CD14-positive monocyte (primary cell): ENCODE measurements at regions not wholly inside any gene's neighbourhood (a gene's known extent, or its start where the extent isn't known, plus 50 kb on each side); places are given as distances from the start of the nearest gene placed in this dataset.

ENCODE experiments used
- DNase-seq, 3 donors: peaks; one replicate each; pipeline ENCODE4 v3.0.0-alpha.2; 2011 to 2022
- H2AFZ ChIP-seq: 2 replicates; pipeline ENCODE4 v1.6.0; 2012; ENCODE audit warnings: mild to moderate bottlenecking, low read depth, low read length, inconsistent platforms; ENCODE audit not compliant: insufficient read depth, poor library complexity, severe bottlenecking
- H3K27ac ChIP-seq, 2 donors: 1 replicate in 1 of 2; 2 replicates in 1 of 2; pipeline ENCODE4 v1.5.1; 2012 to 2013; ENCODE audit warnings: low read length in 2 of 2, control low read depth in 1 of 2, inconsistent platforms in 1 of 2, low read depth in 1 of 2, mild to moderate bottlenecking in 1 of 2
- H3K27me3 ChIP-seq, 2 donors: one replicate each; pipeline versions ENCODE4 v1.6.0 to v1.6.1; 2011 to 2013; ENCODE audit warnings: low read length in 2 of 2; ENCODE audit not compliant: control insufficient read depth in 2 of 2, insufficient read depth in 2 of 2
- H3K36me3 ChIP-seq, 2 donors: replicated peaks in 1 of 2; 1 replicate in 1 of 2; 2 replicates in 1 of 2; pipeline versions ENCODE4 v1.5.1 to v1.6.1; 2012 to 2013; ENCODE audit warnings: low read length in 2 of 2, control low read depth in 1 of 2, inconsistent platforms in 1 of 2, mild to moderate bottlenecking in 1 of 2; ENCODE audit not compliant: insufficient read depth in 2 of 2, control insufficient read depth in 1 of 2
- H3K4me1 ChIP-seq, 2 donors: 1 replicate in 1 of 2; 2 replicates in 1 of 2; pipeline versions ENCODE4 v1.5.1 to v1.6.1; 2012 to 2013; ENCODE audit warnings: low read length in 2 of 2, control low read depth in 1 of 2, inconsistent platforms in 1 of 2, mild to moderate bottlenecking in 1 of 2, moderate library complexity in 1 of 2; ENCODE audit not compliant: insufficient read depth in 2 of 2, control insufficient read depth in 1 of 2
- H3K4me2 ChIP-seq: replicated peaks from 2 replicates; pipeline ENCODE3; 2012; ENCODE audit warnings: low read length, moderate library complexity, mild to moderate bottlenecking; ENCODE audit not compliant: poor library complexity, severe bottlenecking; ENCODE audit errors: extremely low read depth
- H3K4me3 ChIP-seq, 3 experiments: fragments of 200-600 bp in 1 of 3; sonication (generic) in 1 of 3; replicated peaks in 1 of 3; 1 replicate in 2 of 3; 2 replicates in 1 of 3; pipeline ENCODE4 v1.5.1; 2011 to 2013; ENCODE audit warnings: low read length in 3 of 3, mild to moderate bottlenecking in 3 of 3, control low read depth in 2 of 3, low read depth in 2 of 3, inconsistent platforms in 1 of 3, moderate library complexity in 1 of 3
- H3K79me2 ChIP-seq: 2 replicates; pipeline ENCODE4 v1.6.0; 2012; ENCODE audit warnings: mild to moderate bottlenecking, control low read depth, inconsistent platforms, low read length, moderate library complexity; ENCODE audit not compliant: insufficient read depth
- H3K9ac ChIP-seq: 2 replicates; pipeline ENCODE4 v1.6.0; 2017; ENCODE audit warnings: low read length, mild to moderate bottlenecking; ENCODE audit not compliant: insufficient read depth, poor library complexity, severe bottlenecking
- H3K9me3 ChIP-seq, 2 donors: replicated peaks in 1 of 2; 1 replicate in 1 of 2; 2 replicates in 1 of 2; pipeline versions ENCODE4 v1.5.1 to v1.6.1; 2012 to 2013; ENCODE audit warnings: low read length in 2 of 2, control low read depth in 1 of 2; ENCODE audit not compliant: control insufficient read depth in 1 of 2, insufficient read depth in 1 of 2
- H4K20me1 ChIP-seq: 2 replicates; pipeline ENCODE4 v1.6.0; 2012; ENCODE audit warnings: mild to moderate bottlenecking, low read length, control low read depth, moderate library complexity; ENCODE audit not compliant: insufficient read depth
- H3K27ac Mint-ChIP-seq, 7 donors: one replicate each; pipeline ENCODE4 v1.8.0; 2020; ENCODE audit warnings: mild to moderate bottlenecking in 7 of 7, mixed read lengths in 7 of 7, moderate library complexity in 6 of 7, inconsistent platforms in 2 of 7
- H3K27me3 Mint-ChIP-seq, 3 donors: one replicate each; pipeline ENCODE4 v1.8.0; 2021 to 2022; ENCODE audit warnings: low read depth in 3 of 3, mild to moderate bottlenecking in 3 of 3, mixed read lengths in 3 of 3, moderate library complexity in 3 of 3, inconsistent platforms in 1 of 3
- H3K36me3 Mint-ChIP-seq, 2 donors: one replicate each; pipeline ENCODE4 v1.8.0; 2020; ENCODE audit warnings: mixed read lengths in 2 of 2, inconsistent platforms in 1 of 2, mild to moderate bottlenecking in 1 of 2
- H3K4me1 Mint-ChIP-seq: one replicate; pipeline ENCODE4 v1.8.0; 2020; ENCODE audit warnings: mild to moderate bottlenecking, mixed read lengths
- H3K4me3 Mint-ChIP-seq, 2 donors: one replicate each; pipeline ENCODE4 v1.8.0; 2020; ENCODE audit warnings: mild to moderate bottlenecking in 2 of 2, mixed read lengths in 2 of 2, moderate library complexity in 1 of 2
- H3K9me3 Mint-ChIP-seq, 7 donors: one replicate each; pipeline ENCODE4 v1.8.0; 2020 to 2022; ENCODE audit warnings: mixed read lengths in 7 of 7, mild to moderate bottlenecking in 6 of 7, moderate library complexity in 6 of 7, inconsistent platforms in 2 of 7
- WGBS: methylation state at CpG from one replicate; pipeline ENCODE4 v1.1.5; 2013; ENCODE audit warnings: missing lambda C conversion rate; ENCODE audit not compliant: insufficient coverage; 5-methylcytosine and 5-hydroxymethylcytosine counted together
- intact Hi-C, 2 donors: fragments of 100-400 bp; cut with micrococcal nuclease; formaldehyde crosslinking; loops; one replicate each; pipeline versions ENCODE4 v1.15.0 to v1.15.1; 2023
- TF ChIP-seq, protein P1 (sequence below): fragments of 200-600 bp; IDR thresholded peaks from one replicate; pipeline ENCODE4 v1.8.0; 2022; ENCODE audit warnings: antibody characterized with exemption, mild to moderate bottlenecking

DNA sequence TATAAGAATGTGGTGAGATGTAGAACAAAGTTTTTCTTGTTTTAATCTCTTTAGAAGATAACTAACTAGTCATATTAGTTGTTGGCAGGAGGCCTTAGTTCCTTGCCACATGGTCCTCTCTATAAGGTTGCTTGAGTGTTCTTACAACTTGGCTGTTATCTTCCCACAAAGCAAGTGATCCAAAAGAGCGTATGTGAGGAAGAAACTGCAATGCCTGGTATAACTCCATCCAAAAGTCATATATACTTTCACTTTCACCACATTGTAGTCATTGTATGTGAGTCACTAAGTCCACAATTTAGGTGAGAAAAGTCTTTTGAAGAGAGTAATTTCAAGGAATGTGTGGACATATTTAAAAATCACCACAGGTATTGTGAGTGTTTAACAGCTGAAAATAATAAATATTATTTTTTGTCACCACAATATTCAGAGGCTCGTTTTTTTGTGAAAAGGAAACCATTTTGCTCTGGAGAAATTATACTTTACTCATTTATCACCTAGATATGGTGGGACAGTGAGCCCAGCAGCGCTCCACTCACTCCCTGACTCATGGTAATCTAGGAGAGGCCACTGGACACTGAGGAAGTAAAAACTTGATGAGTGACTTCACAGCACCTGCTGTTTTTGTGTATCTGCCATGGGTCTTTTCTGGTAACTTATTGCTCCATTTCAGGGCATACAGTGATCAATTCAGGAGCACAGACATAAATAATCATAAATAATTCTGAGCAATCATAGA is 369.4 kb upstream of the NDST3 start:
- intact Hi-C loops, result no loop called here

DNA sequence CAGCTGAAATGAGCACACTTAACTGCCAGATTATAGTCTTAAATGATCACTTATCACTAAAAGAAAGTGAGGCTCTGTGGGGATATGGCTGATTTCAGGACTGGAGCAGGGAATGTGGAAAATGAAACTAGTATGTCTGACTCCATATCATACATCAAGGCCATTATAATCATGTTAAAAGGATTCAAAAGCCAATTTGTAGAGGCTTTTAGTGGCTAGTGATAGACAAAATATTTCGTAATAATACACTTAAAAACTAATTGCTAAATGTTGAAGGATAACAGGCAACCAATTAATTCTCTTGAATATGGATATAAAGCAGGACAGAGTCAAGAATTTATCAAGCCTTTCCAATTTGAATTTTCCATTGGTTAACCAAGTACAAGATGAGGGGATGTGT is 358.1 kb upstream of the NDST3 start:
- H3K4me1 ChIP-seq, result no peaks in the 10 kb centered on the region
- no peaks in the 10 kb centered on the region for H4K20me1 ChIP-seq
- intact Hi-C loops, result no loop called here
- H2AFZ ChIP-seq, result no peak overlapping the region
- no peaks in the 10 kb centered on the region for H3K4me1 Mint-ChIP-seq
- no peak overlapping the region for H3K9ac ChIP-seq
- H3K4me3 ChIP-seq, result no peak overlapping the region
- no peaks in the 10 kb centered on the region for H3K79me2 ChIP-seq
- H3K4me2 ChIP-seq, result no peak overlapping the region
- H3K27me3 ChIP-seq, result no peaks in the 10 kb centered on the region
- H3K4me3 Mint-ChIP-seq, result no peak overlapping the region
- H3K27ac ChIP-seq, result no peak overlapping the region
- no peaks in the 10 kb centered on the region for H3K36me3 Mint-ChIP-seq
- TF ChIP-seq, protein P1, sequence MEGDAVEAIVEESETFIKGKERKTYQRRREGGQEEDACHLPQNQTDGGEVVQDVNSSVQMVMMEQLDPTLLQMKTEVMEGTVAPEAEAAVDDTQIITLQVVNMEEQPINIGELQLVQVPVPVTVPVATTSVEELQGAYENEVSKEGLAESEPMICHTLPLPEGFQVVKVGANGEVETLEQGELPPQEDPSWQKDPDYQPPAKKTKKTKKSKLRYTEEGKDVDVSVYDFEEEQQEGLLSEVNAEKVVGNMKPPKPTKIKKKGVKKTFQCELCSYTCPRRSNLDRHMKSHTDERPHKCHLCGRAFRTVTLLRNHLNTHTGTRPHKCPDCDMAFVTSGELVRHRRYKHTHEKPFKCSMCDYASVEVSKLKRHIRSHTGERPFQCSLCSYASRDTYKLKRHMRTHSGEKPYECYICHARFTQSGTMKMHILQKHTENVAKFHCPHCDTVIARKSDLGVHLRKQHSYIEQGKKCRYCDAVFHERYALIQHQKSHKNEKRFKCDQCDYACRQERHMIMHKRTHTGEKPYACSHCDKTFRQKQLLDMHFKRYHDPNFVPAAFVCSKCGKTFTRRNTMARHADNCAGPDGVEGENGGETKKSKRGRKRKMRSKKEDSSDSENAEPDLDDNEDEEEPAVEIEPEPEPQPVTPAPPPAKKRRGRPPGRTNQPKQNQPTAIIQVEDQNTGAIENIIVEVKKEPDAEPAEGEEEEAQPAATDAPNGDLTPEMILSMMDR, result no peak
- H3K36me3 ChIP-seq, result no peaks in the 10 kb centered on the region
- H3K27me3 Mint-ChIP-seq, result no peaks in the 10 kb centered on the region
- no peak overlapping the region for H3K27ac Mint-ChIP-seq
- DNase-seq, result no peak
- no CpG with 5 or more reads among the region's 1 CpG for WGBS
- H3K9me3 ChIP-seq, result peaks cover 0 to 6% of the 10 kb centered on the region in 2 donors
- peaks cover 0 to 9% (median 1%) of the 10 kb centered on the region in 7 donors for H3K9me3 Mint-ChIP-seq

More for the DNA sequence above, 369.4 kb upstream of the NDST3 start:
- Histone ChIP-seq H3K79me2 (no peaks in the 10 kb centered on the region), H3K4me1 (no peaks in the 10 kb centered on the region), H3K27me3 (no peaks in the 10 kb centered on the region), H3K9ac (no peak overlapping the region), H3K36me3 (no peaks in the 10 kb centered on the region), H2AFZ (no peak overlapping the region), H4K20me1 (no peaks in the 10 kb centered on the region), H3K4me2 (no peak overlapping the region), H3K9me3 (no peaks in the 10 kb centered on the region), H3K27ac (no peak overlapping the region), H3K4me3 (no peak overlapping the region)
- TF ChIP-seq, protein P1, result no peak
- no peak for DNase-seq
- peaks cover 0 to 1% (median 0%) of the 10 kb centered on the region in 7 donors for H3K9me3 Mint-ChIP-seq
- H3K27me3 Mint-ChIP-seq, result peaks cover 0 to 2% (median 0%) of the 10 kb centered on the region in 3 donors
- H3K36me3 Mint-ChIP-seq, result no peaks in the 10 kb centered on the region
- no peak overlapping the region for H3K4me3 Mint-ChIP-seq
- H3K27ac Mint-ChIP-seq, result no peak overlapping the region
- no CpG with 5 or more reads among the region's 3 CpGs for WGBS
- H3K4me1 Mint-ChIP-seq, result no peaks in the 10 kb centered on the region
